22Rv1 (cell line): ENCODE measurements at regions not wholly inside any gene's neighbourhood (a gene's known extent, or its start where the extent isn't known, plus 50 kb on each side); places are given as distances from the start of the nearest gene placed in this dataset.

Experiments
- ZFX ChIP-seq: fragments of 450-650 bp; IDR thresholded peaks from 2 replicates; pipeline ENCODE4 v1.6.1; 2017; ENCODE audit warnings: antibody characterized with exemption, borderline replicate concordance
- TF ChIP-seq, protein P1 (sequence below): fragments of 450-650 bp; IDR thresholded peaks from 2 replicates; pipeline ENCODE4 v1.5.1; 2017; ENCODE audit warnings: mild to moderate bottlenecking

DNA sequence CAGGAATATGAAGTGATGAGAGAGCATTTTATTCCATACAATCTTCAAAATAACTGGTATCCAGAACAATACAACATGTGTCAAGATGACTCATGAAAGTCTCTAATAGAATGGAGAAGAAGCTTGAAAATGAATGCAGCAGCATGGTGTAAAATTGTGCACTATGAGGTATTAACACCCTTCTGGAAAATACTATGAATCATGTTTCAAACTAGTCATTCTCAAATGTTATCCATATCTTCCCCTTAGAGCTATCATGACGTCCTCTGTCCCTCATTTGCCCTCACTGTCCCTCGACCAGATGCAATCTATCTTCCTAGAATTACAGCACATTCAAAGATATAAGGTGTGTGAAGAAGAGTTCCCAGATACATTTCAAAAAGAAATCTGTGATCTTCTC lies 198.2 kb downstream of the NECTIN3 start:
- TF ChIP-seq, protein P1, sequence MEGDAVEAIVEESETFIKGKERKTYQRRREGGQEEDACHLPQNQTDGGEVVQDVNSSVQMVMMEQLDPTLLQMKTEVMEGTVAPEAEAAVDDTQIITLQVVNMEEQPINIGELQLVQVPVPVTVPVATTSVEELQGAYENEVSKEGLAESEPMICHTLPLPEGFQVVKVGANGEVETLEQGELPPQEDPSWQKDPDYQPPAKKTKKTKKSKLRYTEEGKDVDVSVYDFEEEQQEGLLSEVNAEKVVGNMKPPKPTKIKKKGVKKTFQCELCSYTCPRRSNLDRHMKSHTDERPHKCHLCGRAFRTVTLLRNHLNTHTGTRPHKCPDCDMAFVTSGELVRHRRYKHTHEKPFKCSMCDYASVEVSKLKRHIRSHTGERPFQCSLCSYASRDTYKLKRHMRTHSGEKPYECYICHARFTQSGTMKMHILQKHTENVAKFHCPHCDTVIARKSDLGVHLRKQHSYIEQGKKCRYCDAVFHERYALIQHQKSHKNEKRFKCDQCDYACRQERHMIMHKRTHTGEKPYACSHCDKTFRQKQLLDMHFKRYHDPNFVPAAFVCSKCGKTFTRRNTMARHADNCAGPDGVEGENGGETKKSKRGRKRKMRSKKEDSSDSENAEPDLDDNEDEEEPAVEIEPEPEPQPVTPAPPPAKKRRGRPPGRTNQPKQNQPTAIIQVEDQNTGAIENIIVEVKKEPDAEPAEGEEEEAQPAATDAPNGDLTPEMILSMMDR, result no peak
- no peak for TF ChIP-seq ZFX
